ENCODE measurements at regions not wholly inside any gene's neighbourhood (a gene's known extent, or its start where the extent isn't known, plus 50 kb on each side); places are given as distances from the start of the nearest gene placed in this dataset.
"Not testable (repeated sequence)": the region's sequence is repeated elsewhere in the genome, so short reads cannot be mapped to it uniquely, and the experiment has no call there.

DNA sequence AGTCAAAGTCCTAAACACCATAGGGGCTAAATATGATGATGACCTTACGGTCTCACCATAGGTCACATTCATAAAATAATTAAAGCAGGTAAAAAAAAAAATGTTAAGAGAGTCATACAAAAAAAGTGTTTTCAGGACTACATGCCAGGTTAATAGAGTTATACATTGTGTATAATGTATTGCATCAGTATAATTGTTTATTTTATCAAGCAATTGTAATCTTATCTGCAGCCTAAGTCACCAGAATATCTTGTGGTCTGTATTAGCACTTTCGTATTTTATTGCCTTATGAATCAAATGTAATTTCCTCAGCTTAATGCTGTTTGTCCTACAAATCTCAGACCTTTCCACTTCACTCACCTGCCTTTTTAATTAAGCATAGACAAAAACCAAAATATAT is 972.9 kb upstream of the PCDH20 start:
- no peak overlapping the region for H3K27ac ChIP-seq (ENCODE audit: low read length)
- H3K9me3 ChIP-seq (ENCODE audit: control insufficient read depth in 1 of 2, low read length in 2 of 2), result no peaks in the 10 kb centered on the region
- H3K4me3 ChIP-seq (ENCODE audit: low read depth in 1 of 2, low read length in 2 of 2), result no peak overlapping the region
- no peaks in the 10 kb centered on the region for H3K36me3 ChIP-seq (ENCODE audit: control insufficient read depth in 1 of 2, insufficient read depth in 2 of 2, low read length in 2 of 2)
- no peaks in the 10 kb centered on the region for H3K4me1 ChIP-seq (ENCODE audit: control insufficient read depth in 1 of 2, insufficient read depth in 2 of 2, low read length in 2 of 2)
- H3K27me3 ChIP-seq (ENCODE audit: low read depth, low read length), result no peaks in the 10 kb centered on the region

GRCh38 chr13:62387647-62388046 is 972.0 kb upstream of the PCDH20 start:
- H3K27me3 ChIP-seq (ENCODE audit: low read depth, low read length), result no peaks in the 10 kb centered on the region
- H3K27ac ChIP-seq (ENCODE audit: low read length), result no peak overlapping the region
- H3K4me3 ChIP-seq (ENCODE audit: low read depth in 1 of 2, low read length in 2 of 2), result no peak overlapping the region
- H3K36me3 ChIP-seq (ENCODE audit: control insufficient read depth in 1 of 2, insufficient read depth in 2 of 2, low read length in 2 of 2), result no peaks in the 10 kb centered on the region
- H3K9me3 ChIP-seq (ENCODE audit: control insufficient read depth in 1 of 2, low read length in 2 of 2), result no peaks in the 10 kb centered on the region
- H3K4me1 ChIP-seq (ENCODE audit: control insufficient read depth in 1 of 2, insufficient read depth in 2 of 2, low read length in 2 of 2), result no peaks in the 10 kb centered on the region

DNA sequence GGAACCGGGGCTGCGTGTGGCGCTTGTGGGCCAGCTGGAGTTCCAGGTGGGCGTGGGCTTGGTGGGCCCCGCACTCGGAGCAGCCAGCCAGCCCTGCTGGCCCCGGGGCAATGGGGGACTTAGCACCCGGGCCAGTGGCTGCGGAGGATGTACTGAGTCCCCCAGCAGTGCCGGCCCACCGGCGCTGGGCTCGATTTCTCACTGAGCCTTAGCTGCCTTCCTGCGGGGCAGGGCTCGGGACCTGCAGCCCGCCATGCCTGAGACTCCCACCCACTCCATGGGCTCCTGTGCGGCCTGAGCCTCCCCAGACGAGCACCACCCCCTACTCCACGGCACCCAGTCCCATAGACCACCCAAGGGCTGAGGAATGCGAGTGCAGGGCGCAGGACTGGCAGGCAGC is 963.6 kb upstream of the PCDH20 start:
- H3K36me3 ChIP-seq (ENCODE audit: control insufficient read depth in 1 of 2, insufficient read depth in 2 of 2, low read length in 2 of 2); H3K4me3 ChIP-seq (ENCODE audit: low read depth in 1 of 2, low read length in 2 of 2); H3K9me3 ChIP-seq (ENCODE audit: control insufficient read depth in 1 of 2, low read length in 2 of 2); H3K4me1 ChIP-seq (ENCODE audit: control insufficient read depth in 1 of 2, insufficient read depth in 2 of 2, low read length in 2 of 2); H3K27me3 ChIP-seq (ENCODE audit: low read depth, low read length); H3K27ac ChIP-seq (ENCODE audit: low read length): not testable (repeated sequence)

GRCh38 chr13:62377838-62378237 is 962.2 kb upstream of the PCDH20 start:
- Histone ChIP-seq H3K36me3 (ENCODE audit: control insufficient read depth in 1 of 2, insufficient read depth in 2 of 2, low read length in 2 of 2) (no peaks in the 10 kb centered on the region), H3K9me3 (ENCODE audit: control insufficient read depth in 1 of 2, low read length in 2 of 2) (no peaks in the 10 kb centered on the region), H3K4me3 (ENCODE audit: low read depth in 1 of 2, low read length in 2 of 2) (no peak overlapping the region), H3K4me1 (ENCODE audit: control insufficient read depth in 1 of 2, insufficient read depth in 2 of 2, low read length in 2 of 2) (no peaks in the 10 kb centered on the region), H3K27me3 (ENCODE audit: low read depth, low read length) (no peaks in the 10 kb centered on the region), H3K27ac (ENCODE audit: low read length) (no peak overlapping the region)

- no peaks in the 10 kb centered on the region for H3K27me3 ChIP-seq (ENCODE audit: low read depth, low read length)
- no peak overlapping the region for H3K27ac ChIP-seq (ENCODE audit: low read length)
- H3K9me3 ChIP-seq (ENCODE audit: control insufficient read depth in 1 of 2, low read length in 2 of 2), result no peaks in the 10 kb centered on the region
- H3K36me3 ChIP-seq (ENCODE audit: control insufficient read depth in 1 of 2, insufficient read depth in 2 of 2, low read length in 2 of 2), result no peaks in the 10 kb centered on the region
- no peak overlapping the region for H3K4me3 ChIP-seq (ENCODE audit: low read depth in 1 of 2, low read length in 2 of 2)
- no peaks in the 10 kb centered on the region for H3K4me1 ChIP-seq (ENCODE audit: control insufficient read depth in 1 of 2, insufficient read depth in 2 of 2, low read length in 2 of 2)
These were observed 960.0 kb upstream of the PCDH20 start for GRCh38 chr13:62375653-62376052.

DNA sequence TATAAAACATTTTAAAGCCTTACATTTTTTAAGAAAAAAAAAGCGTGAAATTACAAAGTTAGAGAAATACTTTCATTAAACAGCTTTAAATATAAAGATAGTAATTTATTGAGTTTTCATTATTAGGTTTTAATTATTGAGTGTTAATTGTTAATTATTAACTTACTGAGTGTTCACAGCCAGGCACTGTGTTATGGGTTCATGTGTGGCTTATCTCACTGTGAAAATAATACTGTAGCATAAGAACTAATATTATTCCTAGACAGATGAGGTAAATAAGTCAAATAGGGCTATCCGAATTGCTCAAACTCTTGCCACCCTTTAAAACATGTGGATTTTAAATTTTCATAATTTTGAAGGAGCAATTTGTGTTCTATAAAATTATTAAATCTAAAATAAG is 956.1 kb upstream of the PCDH20 start:
- Histone ChIP-seq H3K27ac (ENCODE audit: low read length) (no peak overlapping the region), H3K9me3 (ENCODE audit: control insufficient read depth in 1 of 2, low read length in 2 of 2) (no peaks in the 10 kb centered on the region), H3K36me3 (ENCODE audit: control insufficient read depth in 1 of 2, insufficient read depth in 2 of 2, low read length in 2 of 2) (no peaks in the 10 kb centered on the region), H3K27me3 (ENCODE audit: low read depth, low read length) (no peaks in the 10 kb centered on the region), H3K4me3 (ENCODE audit: low read depth in 1 of 2, low read length in 2 of 2) (no peak overlapping the region), H3K4me1 (ENCODE audit: control insufficient read depth in 1 of 2, insufficient read depth in 2 of 2, low read length in 2 of 2) (no peaks in the 10 kb centered on the region)

DNA sequence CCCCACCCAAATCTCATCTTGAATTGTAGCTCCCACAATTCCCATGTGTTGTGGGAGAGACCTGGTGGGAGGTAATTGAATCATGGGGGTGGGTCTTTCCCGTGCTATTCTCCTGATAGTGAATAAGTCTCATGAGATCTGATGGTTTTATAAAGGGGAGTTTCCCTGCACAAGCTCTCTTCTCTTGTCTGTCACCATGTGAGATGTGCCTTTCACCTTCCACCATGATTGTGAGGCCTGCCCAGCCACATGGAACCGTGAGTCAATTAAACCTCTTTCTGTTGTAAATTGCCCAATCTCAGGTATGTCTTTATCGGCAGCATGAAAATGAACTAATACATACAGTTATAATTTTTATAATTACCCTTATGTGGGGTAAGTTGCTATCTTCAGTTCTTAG is 952.3 kb upstream of the PCDH20 start:
- H3K36me3 ChIP-seq (ENCODE audit: control insufficient read depth in 1 of 2, insufficient read depth in 2 of 2, low read length in 2 of 2); H3K9me3 ChIP-seq (ENCODE audit: control insufficient read depth in 1 of 2, low read length in 2 of 2); H3K4me3 ChIP-seq (ENCODE audit: low read depth in 1 of 2, low read length in 2 of 2); H3K4me1 ChIP-seq (ENCODE audit: control insufficient read depth in 1 of 2, insufficient read depth in 2 of 2, low read length in 2 of 2); H3K27ac ChIP-seq (ENCODE audit: low read length); H3K27me3 ChIP-seq (ENCODE audit: low read depth, low read length): not testable (repeated sequence)

DNA sequence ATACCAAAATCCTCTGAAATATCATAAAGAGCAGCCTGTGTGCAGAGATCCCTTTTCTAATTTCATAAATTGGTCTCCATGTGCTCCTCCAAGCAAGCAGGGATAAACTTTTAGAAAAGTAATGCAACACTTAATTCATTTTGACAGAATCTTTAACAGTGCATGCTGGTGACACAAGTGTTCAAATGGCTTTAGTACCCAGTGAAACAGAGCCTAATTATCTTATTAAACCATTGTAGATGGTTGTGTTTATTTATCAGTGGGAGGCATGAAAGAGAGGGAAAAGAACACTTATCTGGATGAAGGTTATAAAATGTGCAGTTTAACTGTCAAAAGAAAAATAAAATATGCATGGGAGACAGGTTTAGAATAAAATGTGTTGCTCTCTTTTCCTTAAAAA is 945.0 kb upstream of the PCDH20 start:
- Histone ChIP-seq H3K9me3 (ENCODE audit: control insufficient read depth in 1 of 2, low read length in 2 of 2) (no peaks in the 10 kb centered on the region), H3K4me1 (ENCODE audit: control insufficient read depth in 1 of 2, insufficient read depth in 2 of 2, low read length in 2 of 2) (no peaks in the 10 kb centered on the region), H3K4me3 (ENCODE audit: low read depth in 1 of 2, low read length in 2 of 2) (no peak overlapping the region), H3K27me3 (ENCODE audit: low read depth, low read length) (no peaks in the 10 kb centered on the region), H3K27ac (ENCODE audit: low read length) (no peak overlapping the region), H3K36me3 (ENCODE audit: control insufficient read depth in 1 of 2, insufficient read depth in 2 of 2, low read length in 2 of 2) (no peaks in the 10 kb centered on the region)

GRCh38 chr13:62358646-62358932 is 942.9 kb upstream of the PCDH20 start:
- Histone ChIP-seq H3K4me1 (ENCODE audit: control insufficient read depth in 1 of 2, insufficient read depth in 2 of 2, low read length in 2 of 2) (no peaks in the 10 kb centered on the region), H3K4me3 (ENCODE audit: low read depth in 1 of 2, low read length in 2 of 2) (no peak overlapping the region), H3K27ac (ENCODE audit: low read length) (no peak overlapping the region), H3K27me3 (ENCODE audit: low read depth, low read length) (no peaks in the 10 kb centered on the region), H3K36me3 (ENCODE audit: control insufficient read depth in 1 of 2, insufficient read depth in 2 of 2, low read length in 2 of 2) (no peaks in the 10 kb centered on the region), H3K9me3 (ENCODE audit: control insufficient read depth in 1 of 2, low read length in 2 of 2) (peaks cover 0 to under 1% of the 10 kb centered on the region in 2 donors)

GRCh38 chr13:62357887-62358645 is 942.4 kb upstream of the PCDH20 start:
- Histone ChIP-seq H3K4me1 (ENCODE audit: control insufficient read depth in 1 of 2, insufficient read depth in 2 of 2, low read length in 2 of 2) (no peaks in the 10 kb centered on the region), H3K36me3 (ENCODE audit: control insufficient read depth in 1 of 2, insufficient read depth in 2 of 2, low read length in 2 of 2) (no peaks in the 10 kb centered on the region), H3K27ac (ENCODE audit: low read length) (no peak overlapping the region), H3K27me3 (ENCODE audit: low read depth, low read length) (no peaks in the 10 kb centered on the region), H3K9me3 (ENCODE audit: control insufficient read depth in 1 of 2, low read length in 2 of 2) (peaks cover 0 to 3% of the 10 kb centered on the region in 2 donors), H3K4me3 (ENCODE audit: low read depth in 1 of 2, low read length in 2 of 2) (no peak overlapping the region)

DNA sequence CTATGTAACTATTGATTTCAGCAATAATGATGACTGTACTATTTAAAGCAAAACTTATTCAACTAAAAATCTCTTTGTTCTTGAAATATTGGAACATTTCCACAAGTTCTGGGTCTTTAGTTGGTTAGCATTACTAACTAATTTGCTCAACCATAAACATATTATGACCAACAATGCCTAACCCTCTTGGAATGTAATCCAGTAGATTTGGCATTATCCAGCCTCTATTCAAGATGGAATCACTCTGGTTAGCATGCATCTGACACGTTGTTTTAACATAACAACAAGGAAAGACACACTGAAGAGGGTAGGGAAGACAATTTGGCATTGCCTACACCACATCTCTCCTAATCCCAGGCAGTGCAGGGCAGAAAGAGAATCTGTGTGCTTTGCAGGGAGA is 941.3 kb upstream of the PCDH20 start:
- Histone ChIP-seq H3K36me3 (ENCODE audit: control insufficient read depth in 1 of 2, insufficient read depth in 2 of 2, low read length in 2 of 2) (no peaks in the 10 kb centered on the region), H3K27me3 (ENCODE audit: low read depth, low read length) (no peaks in the 10 kb centered on the region), H3K27ac (ENCODE audit: low read length) (no peak overlapping the region), H3K9me3 (ENCODE audit: control insufficient read depth in 1 of 2, low read length in 2 of 2) (peaks cover 0 to 3% of the 10 kb centered on the region in 2 donors), H3K4me3 (ENCODE audit: low read depth in 1 of 2, low read length in 2 of 2) (no peak overlapping the region), H3K4me1 (ENCODE audit: control insufficient read depth in 1 of 2, insufficient read depth in 2 of 2, low read length in 2 of 2) (no peaks in the 10 kb centered on the region)

DNA sequence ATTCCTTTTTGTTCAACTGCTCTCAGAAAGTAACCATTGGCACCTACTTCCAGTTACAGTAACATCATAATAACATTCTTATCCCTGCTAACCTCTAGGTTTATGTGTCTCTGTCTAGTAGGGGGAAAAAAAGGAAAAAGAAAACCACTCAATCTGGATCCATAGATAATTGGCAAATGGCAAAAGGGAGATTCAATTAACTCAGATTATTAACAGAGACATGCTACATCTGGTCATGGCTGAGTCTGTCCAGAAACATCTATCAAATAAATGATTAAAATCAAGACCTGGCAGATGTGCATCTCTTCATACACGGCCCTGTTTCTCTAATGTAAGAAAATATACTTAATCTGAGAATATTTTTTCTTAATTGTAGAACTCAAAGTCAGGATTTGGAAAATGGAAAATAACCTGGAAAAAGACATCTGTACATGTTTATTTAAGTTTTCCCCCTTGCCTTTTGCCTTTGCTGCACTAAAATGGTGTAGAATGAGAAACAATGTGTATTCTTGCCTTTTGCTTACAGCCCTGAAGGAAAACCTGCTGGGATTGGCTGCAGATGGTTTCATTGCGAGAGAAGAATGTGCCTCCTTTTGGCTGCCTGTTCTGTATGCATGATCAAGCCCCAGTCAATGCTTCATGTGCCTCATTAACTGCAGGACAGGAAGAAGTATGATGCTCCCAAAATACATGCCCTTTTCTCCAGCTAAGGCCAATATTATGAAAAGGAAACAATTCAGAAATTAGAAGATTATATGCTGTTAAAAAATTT is 921.6 kb upstream of the PCDH20 start:
- H3K36me3 ChIP-seq (ENCODE audit: control insufficient read depth in 1 of 2, insufficient read depth in 2 of 2, low read length in 2 of 2), result no peaks in the 10 kb centered on the region
- no peaks in the 10 kb centered on the region for H3K4me1 ChIP-seq (ENCODE audit: control insufficient read depth in 1 of 2, insufficient read depth in 2 of 2, low read length in 2 of 2)
- no peak overlapping the region for H3K4me3 ChIP-seq (ENCODE audit: low read depth in 1 of 2, low read length in 2 of 2)
- H3K9me3 ChIP-seq (ENCODE audit: control insufficient read depth in 1 of 2, low read length in 2 of 2), result no peaks in the 10 kb centered on the region
- no peaks in the 10 kb centered on the region for H3K27me3 ChIP-seq (ENCODE audit: low read depth, low read length)
- H3K27ac ChIP-seq (ENCODE audit: low read length), result no peak overlapping the region

All from muscle layer of duodenum (tissue), 2 donors.